ENCODE measurements at regions not wholly inside any gene's neighbourhood (a gene's known extent, or its start where the extent isn't known, plus 50 kb on each side); places are given as distances from the start of the nearest gene placed in this dataset.

DNA sequence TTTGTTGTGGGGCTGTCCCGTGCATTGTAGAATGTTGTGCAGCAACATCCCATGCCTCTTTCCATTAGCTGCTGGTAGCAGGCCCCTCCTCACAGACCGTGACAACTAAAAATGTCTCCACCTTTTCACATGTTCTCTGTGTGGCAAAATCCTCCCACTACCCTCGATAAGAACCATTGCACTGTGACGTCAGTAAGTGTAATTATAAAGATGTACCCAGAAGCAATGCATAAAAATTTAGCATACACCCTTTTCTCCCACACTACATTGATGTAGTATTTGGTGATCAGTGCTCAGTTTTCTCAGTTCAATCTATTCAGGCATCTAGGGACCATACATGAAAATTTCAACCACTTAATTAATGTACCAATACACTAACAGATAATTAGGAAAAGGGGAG lies 389.9 kb downstream of the DOK5 start:
- BruUV-seq (replicated peaks) = no TSS peak
- Histone ChIP-seq H3K9me3 (ENCODE audit: low read depth, low read length, poor library complexity, severe bottlenecking) (no peaks in the 10 kb centered on the region), H3K36me3 (ENCODE audit: insufficient read depth, low read length, poor library complexity, severe bottlenecking) (no peaks in the 10 kb centered on the region), H3K4me3 (ENCODE audit: low read depth, low read length, poor library complexity, severe bottlenecking) (no peak overlapping the region), H3K4me1 (ENCODE audit: insufficient read depth, low read length, poor library complexity, severe bottlenecking) (no peaks in the 10 kb centered on the region), H3K27ac (ENCODE audit: low read depth, low read length, poor library complexity, severe bottlenecking) (no peak overlapping the region), H3K27me3 (replicated peaks; ENCODE audit: insufficient read depth, low read depth, low read length, poor library complexity) (no peaks in the 10 kb centered on the region)
- intact Hi-C loops (cut with micrococcal nuclease; ENCODE audit: unreplicated experiment) = no loop called here
- DNase-seq (ENCODE audit: low spot score) = no peak
- TF ChIP-seq, protein P1, sequence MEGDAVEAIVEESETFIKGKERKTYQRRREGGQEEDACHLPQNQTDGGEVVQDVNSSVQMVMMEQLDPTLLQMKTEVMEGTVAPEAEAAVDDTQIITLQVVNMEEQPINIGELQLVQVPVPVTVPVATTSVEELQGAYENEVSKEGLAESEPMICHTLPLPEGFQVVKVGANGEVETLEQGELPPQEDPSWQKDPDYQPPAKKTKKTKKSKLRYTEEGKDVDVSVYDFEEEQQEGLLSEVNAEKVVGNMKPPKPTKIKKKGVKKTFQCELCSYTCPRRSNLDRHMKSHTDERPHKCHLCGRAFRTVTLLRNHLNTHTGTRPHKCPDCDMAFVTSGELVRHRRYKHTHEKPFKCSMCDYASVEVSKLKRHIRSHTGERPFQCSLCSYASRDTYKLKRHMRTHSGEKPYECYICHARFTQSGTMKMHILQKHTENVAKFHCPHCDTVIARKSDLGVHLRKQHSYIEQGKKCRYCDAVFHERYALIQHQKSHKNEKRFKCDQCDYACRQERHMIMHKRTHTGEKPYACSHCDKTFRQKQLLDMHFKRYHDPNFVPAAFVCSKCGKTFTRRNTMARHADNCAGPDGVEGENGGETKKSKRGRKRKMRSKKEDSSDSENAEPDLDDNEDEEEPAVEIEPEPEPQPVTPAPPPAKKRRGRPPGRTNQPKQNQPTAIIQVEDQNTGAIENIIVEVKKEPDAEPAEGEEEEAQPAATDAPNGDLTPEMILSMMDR (conservative IDR thresholded peaks at IDR 0.05; ENCODE audit: low read depth, low read length) = no peak
- TF ChIP-seq EZH2 (IDR thresholded peaks at IDR 0.05; ENCODE audit: borderline replicate concordance, low read depth, low read length, poor library complexity, severe bottlenecking) = no peak
- POLR2A ChIA-PET (ENCODE audit: low non-redundant PET) = no interaction called here
- CTCF ChIA-PET = no interaction called here

- no peaks in the 10 kb centered on the region for H3K4me1 ChIP-seq (ENCODE audit: insufficient read depth, low read length, poor library complexity, severe bottlenecking)
- H3K4me3 ChIP-seq (ENCODE audit: low read depth, low read length, poor library complexity, severe bottlenecking) = no peak overlapping the region
- CTCF ChIA-PET = no interaction called here
- no peaks in the 10 kb centered on the region for H3K36me3 ChIP-seq (ENCODE audit: insufficient read depth, low read length, poor library complexity, severe bottlenecking)
- POLR2A ChIA-PET (ENCODE audit: low non-redundant PET) = no interaction called here
- no TSS peak for BruUV-seq (replicated peaks)
- TF ChIP-seq EZH2 (IDR thresholded peaks at IDR 0.05; ENCODE audit: borderline replicate concordance, low read depth, low read length, poor library complexity, severe bottlenecking) = no peak
- TF ChIP-seq, protein P1 (conservative IDR thresholded peaks at IDR 0.05; ENCODE audit: low read depth, low read length) = no peak
- intact Hi-C loops (cut with micrococcal nuclease; ENCODE audit: unreplicated experiment) = no loop called here
- DNase-seq (ENCODE audit: low spot score) = no peak
- no peaks in the 10 kb centered on the region for H3K9me3 ChIP-seq (ENCODE audit: low read depth, low read length, poor library complexity, severe bottlenecking)
- no peak overlapping the region for H3K27ac ChIP-seq (ENCODE audit: low read depth, low read length, poor library complexity, severe bottlenecking)
- H3K27me3 ChIP-seq (replicated peaks; ENCODE audit: insufficient read depth, low read depth, low read length, poor library complexity) = no peaks in the 10 kb centered on the region
These were observed 385.3 kb downstream of the DOK5 start for GRCh38 chr20:54860716-54861115.

DNA sequence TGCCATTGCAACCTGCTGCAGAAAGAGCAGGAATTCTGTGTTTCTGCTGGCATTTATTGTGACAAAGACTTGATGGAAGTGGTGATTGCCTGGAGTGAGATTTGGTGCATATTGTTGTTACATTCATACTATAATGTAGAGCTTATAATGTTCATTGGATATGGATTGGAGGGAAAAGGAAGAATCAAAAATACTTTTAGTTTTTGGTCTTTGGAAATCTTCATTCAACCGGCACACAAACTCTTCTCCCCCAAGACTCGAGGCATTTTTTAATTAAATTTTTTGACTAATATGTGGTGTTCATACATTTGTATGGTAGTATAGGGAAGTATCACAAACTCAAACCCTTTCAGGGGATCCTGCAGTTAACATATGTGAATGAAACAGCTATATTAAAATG lies 380.8 kb downstream of the DOK5 start:
- Histone ChIP-seq H3K4me1 (ENCODE audit: insufficient read depth, low read length, poor library complexity, severe bottlenecking) (no peaks in the 10 kb centered on the region), H3K27me3 (replicated peaks; ENCODE audit: insufficient read depth, low read depth, low read length, poor library complexity) (no peaks in the 10 kb centered on the region), H3K27ac (ENCODE audit: low read depth, low read length, poor library complexity, severe bottlenecking) (no peak overlapping the region), H3K36me3 (ENCODE audit: insufficient read depth, low read length, poor library complexity, severe bottlenecking) (no peaks in the 10 kb centered on the region), H3K4me3 (ENCODE audit: low read depth, low read length, poor library complexity, severe bottlenecking) (no peak overlapping the region), H3K9me3 (ENCODE audit: low read depth, low read length, poor library complexity, severe bottlenecking) (no peaks in the 10 kb centered on the region)
- no peak for TF ChIP-seq EZH2 (IDR thresholded peaks at IDR 0.05; ENCODE audit: borderline replicate concordance, low read depth, low read length, poor library complexity, severe bottlenecking)
- TF ChIP-seq, protein P1 (conservative IDR thresholded peaks at IDR 0.05; ENCODE audit: low read depth, low read length) = no peak
- no peak for DNase-seq (ENCODE audit: low spot score)
- no TSS peak for BruUV-seq (replicated peaks)
- intact Hi-C loops (cut with micrococcal nuclease; ENCODE audit: unreplicated experiment) = no loop called here
- POLR2A ChIA-PET (ENCODE audit: low non-redundant PET) = no interaction called here
- CTCF ChIA-PET = no interaction called here
